ENCODE measurements at regions not wholly inside any gene's neighbourhood (a gene's known extent, or its start where the extent isn't known, plus 50 kb on each side); places are given as distances from the start of the nearest gene placed in this dataset.

DNA sequence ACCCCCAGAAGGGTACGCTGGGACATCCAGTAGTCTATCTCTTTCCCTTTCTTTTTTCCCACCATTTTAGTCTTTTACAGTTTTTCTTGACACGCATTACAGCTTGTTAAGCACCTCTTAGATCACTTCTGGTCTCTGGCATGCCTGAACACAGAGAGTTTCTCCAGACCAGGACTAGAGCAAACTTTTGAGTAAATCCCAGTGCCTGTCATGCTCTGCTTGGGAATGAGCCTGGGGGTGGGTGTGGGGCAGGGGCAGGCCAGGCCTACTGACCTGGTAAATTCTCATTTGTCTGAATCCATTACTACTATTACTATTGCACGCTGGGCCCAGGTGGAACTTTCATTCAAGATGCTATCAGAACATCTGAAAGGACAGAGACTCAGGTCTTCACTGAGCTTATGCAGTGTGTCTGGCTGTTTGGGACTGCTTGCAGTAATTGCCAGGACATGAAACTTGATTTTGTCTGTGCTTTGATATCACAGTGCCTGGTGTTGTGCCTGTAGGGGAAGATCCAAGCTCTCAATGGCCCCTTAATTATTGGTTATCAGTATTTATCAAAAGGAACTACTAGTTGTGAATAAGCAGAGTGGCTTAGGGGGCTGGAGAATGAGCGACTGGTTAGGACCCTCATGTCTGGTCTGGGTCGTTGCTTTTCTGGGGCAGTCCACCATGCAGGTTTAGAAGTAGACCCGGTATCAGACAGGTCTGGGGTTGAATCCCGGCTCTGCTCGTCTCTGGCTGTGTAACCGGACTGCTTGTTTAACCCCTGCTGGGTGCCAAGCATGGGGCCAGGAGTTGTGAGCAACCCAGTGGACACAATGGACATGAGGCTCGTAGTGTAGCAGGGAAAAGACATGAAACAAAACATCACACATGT lies 196.1 kb upstream of the TLE3 start:
- TF ChIP-seq, protein P1, sequence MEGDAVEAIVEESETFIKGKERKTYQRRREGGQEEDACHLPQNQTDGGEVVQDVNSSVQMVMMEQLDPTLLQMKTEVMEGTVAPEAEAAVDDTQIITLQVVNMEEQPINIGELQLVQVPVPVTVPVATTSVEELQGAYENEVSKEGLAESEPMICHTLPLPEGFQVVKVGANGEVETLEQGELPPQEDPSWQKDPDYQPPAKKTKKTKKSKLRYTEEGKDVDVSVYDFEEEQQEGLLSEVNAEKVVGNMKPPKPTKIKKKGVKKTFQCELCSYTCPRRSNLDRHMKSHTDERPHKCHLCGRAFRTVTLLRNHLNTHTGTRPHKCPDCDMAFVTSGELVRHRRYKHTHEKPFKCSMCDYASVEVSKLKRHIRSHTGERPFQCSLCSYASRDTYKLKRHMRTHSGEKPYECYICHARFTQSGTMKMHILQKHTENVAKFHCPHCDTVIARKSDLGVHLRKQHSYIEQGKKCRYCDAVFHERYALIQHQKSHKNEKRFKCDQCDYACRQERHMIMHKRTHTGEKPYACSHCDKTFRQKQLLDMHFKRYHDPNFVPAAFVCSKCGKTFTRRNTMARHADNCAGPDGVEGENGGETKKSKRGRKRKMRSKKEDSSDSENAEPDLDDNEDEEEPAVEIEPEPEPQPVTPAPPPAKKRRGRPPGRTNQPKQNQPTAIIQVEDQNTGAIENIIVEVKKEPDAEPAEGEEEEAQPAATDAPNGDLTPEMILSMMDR (conservative IDR thresholded peaks at IDR 0.05; ENCODE audit: low read depth, low read length) = no peak
- DNase-seq (ENCODE audit: low read depth) = no peak
- H3K4me3 ChIP-seq (ENCODE audit: low read depth, low read length) = no peak overlapping the region

DNA sequence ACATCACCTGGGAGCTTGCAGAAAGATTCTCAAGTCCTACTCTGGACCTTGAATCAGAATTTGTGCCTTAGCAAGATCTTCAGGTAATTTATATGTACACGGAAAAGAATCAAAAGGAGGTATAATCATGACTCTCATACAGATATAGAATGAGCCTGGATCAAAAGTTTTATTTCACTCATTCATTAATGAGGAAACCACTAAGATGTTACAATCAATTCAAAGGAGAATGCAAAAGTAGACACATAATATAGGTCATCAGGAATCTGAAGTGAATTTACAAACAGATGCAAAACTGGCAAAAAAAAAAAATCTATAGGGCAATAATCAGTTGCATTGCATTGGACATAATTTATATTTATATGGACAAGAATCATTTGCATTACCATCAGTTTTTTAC lies 195.4 kb upstream of the TLE3 start:
- no peak overlapping the region for H3K4me3 ChIP-seq (ENCODE audit: low read depth, low read length)
- TF ChIP-seq, protein P1 (conservative IDR thresholded peaks at IDR 0.05; ENCODE audit: low read depth, low read length) = no peak
- no peak for DNase-seq (ENCODE audit: low read depth)

DNA sequence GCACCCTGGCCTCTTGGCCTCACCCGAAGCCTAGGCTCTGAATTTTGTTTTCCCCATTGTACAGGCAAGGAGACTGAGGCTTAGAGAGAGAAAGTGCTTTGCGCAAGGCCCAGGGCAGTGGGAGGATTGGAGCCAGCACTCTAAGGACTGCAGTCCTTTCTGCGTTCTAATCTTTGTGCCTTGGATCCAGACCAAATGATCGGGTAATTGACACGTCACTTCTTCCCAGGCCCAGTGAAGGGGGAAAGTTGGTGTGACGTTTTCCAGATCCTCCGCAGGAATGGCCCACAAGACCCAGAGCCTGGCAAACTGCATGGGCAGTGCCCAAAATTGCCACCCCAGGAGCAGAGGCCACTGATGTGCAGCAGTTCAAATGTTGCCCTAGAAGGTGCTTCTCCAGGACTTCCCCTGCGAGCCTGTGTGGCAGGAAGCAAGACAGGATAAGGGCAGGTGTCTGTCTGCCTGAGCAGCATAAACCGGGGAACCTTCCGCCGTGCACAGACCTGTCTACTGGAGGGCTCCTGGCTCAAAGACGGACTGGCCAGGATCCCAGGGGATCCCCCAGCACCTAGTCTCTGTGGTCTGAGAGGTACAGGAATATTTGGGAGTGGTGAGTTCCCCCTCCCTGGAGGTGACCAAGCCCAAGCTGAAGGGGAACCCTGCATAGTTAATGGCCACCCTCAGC lies 194.5 kb upstream of the TLE3 start:
- no peak overlapping the region for H3K4me3 ChIP-seq (ENCODE audit: low read depth, low read length)
- TF ChIP-seq, protein P1 (conservative IDR thresholded peaks at IDR 0.05; ENCODE audit: low read depth, low read length) = no peak
- DNase-seq (ENCODE audit: low read depth) = no peak

DNA sequence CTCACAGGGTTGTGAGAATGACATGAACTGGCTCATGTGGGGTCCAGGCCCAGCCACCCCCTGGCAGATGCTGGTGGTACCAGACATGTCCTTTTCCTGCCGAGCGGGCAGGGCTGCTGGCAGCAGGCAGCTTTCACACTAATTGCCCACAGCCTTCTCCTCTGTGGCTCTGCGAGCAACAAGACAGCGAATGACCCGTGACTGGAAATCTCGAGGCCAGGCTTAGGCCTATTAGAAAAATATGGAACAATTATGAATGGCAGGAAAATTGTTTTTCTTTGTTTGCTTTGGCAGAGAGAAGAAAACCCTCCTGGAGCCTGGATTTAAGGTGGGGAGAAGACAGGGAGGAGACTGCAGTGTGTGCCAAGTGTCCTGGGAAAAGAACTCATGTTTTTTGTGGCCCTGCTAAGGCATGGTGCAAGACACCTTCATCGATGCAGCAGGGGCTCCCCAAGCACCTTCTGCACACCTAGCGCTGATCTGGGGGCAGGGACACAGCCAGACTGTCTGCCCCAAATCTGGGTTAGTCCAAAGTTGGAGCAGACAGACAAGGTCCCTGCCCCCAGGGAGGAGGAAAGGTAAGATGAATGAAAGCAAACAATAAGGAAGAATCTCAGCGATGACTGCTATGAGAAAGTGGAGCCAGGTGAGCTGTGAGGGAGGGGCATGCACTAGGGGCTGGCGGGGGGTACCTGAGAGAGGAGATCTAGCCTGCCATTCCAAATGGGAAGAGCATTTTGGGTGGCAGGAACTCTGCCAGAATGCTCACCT lies 193.8 kb upstream of the TLE3 start:
- DNase-seq (ENCODE audit: low read depth) = no peak
- TF ChIP-seq, protein P1 (conservative IDR thresholded peaks at IDR 0.05; ENCODE audit: low read depth, low read length) = no peak
- H3K4me3 ChIP-seq (ENCODE audit: low read depth, low read length) = no peak overlapping the region

DNA sequence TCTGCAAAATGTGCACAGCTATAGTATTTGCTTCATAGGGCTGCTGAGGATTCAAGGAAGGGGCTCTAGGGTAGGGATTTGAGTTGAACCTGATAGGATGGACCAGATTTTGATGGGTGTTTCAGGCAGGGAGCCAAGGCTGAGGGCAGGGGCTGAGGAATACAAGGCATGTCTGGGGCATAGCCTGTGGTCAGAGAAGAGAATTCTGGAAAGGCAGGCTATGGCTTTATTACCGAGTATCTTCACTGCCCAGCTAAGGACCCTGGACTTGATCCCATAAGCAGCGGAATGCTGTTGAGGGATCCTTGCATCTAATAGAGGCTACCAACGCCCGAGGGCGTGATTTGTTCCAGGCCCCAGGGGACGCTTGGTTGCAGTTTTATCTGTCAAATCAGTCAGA lies 193.0 kb upstream of the TLE3 start:
- DNase-seq (ENCODE audit: low read depth) = no peak
- H3K4me3 ChIP-seq (ENCODE audit: low read depth, low read length) = no peak overlapping the region
- TF ChIP-seq, protein P1 (conservative IDR thresholded peaks at IDR 0.05; ENCODE audit: low read depth, low read length) = no peak

DNA sequence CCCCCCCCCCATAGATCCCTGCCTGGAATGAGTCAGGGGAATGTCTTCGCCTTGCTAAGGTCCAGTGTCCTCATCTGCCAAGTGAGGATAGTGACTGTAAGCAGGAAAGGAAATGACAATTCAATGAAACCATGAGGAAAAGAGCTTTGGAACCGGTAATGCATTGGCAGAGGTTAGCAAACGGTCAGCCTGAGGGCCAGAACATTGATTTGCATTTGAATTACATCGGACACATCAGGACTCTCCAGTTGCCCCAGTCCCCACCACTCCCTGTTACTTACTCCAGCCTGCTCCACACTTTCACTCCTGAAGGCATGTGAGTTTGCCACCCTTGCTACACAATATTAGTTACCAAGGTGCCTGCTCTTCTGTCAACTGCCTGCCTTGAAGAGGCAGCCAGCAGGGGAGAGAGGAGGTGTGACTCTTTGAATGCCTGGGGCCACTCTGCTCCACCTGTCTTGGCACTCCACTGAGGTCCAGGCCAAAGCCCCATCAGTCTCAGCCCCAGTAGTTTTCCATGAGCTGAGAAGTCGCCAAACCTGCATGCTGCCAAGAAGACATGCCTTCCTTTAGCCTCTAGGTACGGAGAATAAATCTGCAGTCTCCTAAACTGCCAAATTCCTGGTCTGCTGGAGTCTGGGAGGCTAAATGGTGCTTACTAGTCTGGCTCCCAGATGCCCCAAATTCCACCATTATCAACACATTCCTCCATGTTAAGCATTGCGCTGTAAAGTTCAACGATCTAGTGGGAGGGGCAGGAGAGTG lies 191.7 kb upstream of the TLE3 start:
- no peak for DNase-seq (ENCODE audit: low read depth)
- TF ChIP-seq, protein P1 (conservative IDR thresholded peaks at IDR 0.05; ENCODE audit: low read depth, low read length) = no peak
- H3K4me3 ChIP-seq (ENCODE audit: low read depth, low read length) = no peak overlapping the region
